ENCODE measurements at regions not wholly inside any gene's neighbourhood (a gene's known extent, or its start where the extent isn't known, plus 50 kb on each side); places are given as distances from the start of the nearest gene placed in this dataset.

- ATAC-seq, result no peak
Observed at GRCh38 chr1:5748286-5749225, 243.7 kb downstream of the NPHP4 start.

GRCh38 chr1:5747426-5748285 lies 244.6 kb downstream of the NPHP4 start:
- ATAC-seq, result no peak

DNA sequence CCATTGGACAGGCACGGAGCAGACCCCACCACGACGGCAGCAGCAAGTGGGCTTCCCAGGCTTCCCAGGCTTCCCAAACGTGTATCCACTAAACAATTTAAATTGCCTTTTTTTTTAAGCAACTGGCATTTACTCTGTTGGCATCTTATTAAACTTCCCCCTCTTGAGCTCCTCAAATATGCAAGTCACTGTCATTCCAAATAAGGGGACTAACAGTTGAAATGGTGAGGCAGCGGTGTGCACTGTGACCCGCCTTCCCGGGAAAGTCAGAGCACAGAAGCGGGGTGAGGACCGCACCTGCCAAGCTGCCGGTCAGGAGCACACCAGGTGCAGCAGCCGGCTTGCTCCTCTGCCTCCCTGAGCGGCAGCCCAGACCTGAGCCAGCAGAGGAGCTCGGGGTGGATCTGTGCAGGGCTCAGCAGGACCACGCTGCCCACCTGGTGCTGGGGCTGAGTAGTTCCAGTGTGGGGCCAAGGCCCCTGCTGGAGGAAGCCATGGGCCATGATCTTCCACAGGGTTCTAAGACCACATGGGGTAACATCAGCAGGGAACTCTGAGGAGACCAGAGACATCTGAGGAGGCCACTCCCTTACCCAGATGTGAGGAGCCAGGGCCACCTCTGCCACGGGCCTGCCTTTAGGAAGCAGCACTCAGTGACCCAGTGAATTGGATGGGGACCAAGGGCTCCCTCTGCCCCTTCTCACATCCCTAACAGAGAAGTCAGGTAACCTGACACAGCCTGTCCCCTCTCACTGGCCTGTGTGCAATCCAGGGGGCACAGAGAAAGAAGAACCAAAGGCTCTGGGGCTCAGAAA lies 245.4 kb downstream of the NPHP4 start:
- ATAC-seq, result no peak

- ATAC-seq, result peak; percentile 87
Observed at GRCh38 chr1:5745800-5746610, 246.2 kb downstream of the NPHP4 start.

GRCh38 chr1:5744911-5745799 lies 247.1 kb downstream of the NPHP4 start:
- no peak for ATAC-seq

DNA sequence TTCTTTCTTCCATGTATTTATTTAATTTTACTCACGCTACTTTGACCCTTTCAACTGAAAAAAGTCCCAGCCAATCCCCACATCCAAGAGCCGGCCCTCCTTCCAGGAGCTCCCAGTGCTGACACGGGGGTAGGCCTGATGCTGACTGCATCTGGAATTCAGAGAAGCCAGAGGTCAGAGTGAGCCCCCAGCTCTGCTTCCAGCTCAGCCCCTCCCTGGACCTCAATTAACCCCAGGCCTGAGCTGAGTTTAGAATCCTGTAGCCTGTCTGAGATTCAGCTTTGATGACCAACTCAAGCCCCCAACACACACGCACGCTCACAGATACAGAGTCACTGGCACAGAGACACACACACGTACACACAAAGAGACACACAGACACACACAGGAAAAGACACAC lies 247.9 kb downstream of the NPHP4 start:
- ATAC-seq, result no peak

DNA sequence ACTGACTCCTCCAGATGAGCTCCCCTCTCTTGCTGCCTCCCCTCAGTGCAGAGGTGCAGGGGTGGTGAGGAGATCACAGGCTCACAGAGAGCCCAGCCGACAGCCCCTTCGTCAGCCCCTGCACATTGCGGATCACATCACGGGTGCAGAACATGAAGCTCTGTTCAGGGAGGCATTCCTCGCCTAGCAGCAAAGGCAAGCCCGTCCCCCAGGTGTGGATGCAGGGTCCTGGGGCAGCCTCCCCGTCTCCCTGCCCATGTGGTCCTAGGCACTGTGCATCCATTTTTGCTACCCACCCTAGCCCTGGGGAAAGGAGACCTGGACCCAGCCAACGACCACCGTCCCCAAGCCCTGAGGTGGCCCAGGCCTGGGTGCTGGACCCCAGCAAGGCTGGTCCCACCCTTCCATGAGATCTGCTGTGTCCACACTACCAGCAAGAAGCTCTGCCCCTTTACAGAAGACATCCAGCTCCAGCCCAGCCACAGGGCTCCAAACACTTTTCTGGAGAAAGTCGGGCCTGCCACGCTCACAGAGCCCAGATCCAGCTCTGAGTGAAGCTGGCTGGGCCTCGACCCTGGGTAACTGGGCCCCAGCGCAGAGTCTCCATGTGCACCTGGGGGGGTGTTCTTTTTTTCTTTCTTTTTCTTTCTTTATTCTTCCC lies 248.7 kb downstream of the NPHP4 start:
- ATAC-seq, result no peak

DNA sequence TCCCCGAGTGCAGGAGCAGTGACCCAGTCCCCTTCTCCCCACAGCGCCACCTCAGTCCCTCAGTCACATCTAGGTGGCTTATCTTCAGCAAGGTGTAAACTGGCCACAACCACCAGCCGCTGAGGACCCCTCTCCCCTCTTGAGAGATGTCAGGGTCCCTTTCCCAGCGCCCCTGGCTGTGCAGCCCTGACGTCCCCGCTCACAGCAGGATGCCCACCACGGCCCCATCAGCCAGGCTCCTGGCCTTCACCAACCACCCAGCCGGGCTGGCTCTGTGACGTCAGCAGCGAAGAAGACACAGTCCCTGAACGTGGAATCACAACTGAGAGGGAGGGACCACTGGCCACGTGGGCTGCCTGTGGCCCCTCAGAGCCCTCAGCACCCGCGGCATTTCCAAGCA lies 249.4 kb downstream of the NPHP4 start:
- ATAC-seq, result no peak

GRCh38 chr1:5742032-5742431 lies 250.2 kb downstream of the NPHP4 start:
- no peak for ATAC-seq

DNA sequence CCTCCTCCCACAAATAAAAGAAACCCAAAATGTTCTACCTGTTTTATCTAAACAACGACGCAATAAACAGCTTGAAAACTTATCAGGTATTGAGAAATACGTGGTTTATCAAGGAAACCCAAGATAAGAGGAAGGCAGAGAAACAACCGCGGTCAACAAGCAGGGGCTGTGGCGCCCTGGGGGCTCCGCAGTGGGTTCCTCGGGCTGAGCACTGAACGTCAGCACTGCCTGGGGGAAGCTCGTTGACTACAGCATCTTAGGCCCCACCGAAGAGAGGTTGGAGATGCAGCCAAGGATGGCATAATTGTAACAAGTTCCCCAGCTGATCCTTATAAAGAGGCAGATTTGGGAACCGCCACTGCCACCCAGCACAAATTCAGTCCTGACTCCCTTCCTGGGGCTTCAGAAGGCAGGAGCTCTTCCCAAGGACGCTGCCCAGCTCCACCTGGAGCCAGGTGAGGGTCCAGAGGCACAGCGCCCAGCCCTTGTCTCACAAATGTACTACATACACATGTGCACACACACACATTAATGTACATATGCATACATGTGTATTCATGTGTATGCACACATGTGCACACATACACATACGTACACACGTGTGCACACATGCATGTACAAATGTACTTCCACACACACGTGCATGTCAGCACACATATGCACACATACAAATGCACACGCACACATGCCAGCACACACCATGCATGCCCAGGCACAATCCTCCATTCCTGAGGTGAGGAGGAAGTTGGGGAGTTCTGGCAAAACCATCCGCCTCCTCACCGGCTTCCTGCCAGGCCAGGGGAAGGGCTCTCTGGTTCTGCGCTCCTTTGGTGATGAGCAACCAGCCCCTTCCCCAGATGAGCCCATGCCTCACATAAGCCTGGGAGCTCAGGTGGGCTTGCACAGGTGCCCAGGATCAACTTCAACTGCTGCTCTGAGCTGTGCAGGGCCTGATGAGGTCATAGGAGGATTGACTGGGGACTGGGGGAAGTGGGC lies 251.1 kb downstream of the NPHP4 start:
- ATAC-seq, result no peak

GRCh38 chr1:5740450-5740849 lies 251.8 kb downstream of the NPHP4 start:
- ATAC-seq, result no peak

DNA sequence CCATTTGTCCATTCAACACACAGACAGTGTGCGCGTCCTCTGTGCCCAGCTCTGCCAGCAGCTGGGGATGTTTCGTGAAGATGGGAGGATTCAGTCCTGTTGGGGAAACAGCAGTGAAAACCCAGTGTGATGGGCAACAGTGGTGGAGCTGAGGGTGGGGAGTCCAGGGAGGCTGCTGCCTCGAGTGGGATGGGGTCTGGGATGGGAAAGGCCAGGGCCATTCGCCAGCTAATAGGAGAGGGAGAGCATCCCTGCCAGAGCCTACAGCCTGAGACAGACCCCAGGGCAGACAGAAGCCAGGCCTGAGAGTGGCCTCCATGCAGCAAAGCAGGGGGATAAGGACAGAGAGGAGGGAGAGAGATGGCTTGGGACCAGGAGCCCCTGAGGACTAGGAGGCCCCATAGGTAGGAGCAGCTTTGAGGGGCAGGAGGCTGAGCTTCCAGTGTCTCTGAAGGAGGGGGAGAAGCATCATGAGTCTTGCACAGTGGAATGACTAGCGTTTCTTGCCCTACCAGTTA lies 252.6 kb downstream of the NPHP4 start:
- no peak for ATAC-seq

GRCh38 chr1:5738911-5739462 lies 253.2 kb downstream of the NPHP4 start:
- no peak for ATAC-seq

- ATAC-seq, result no peak
Observed at GRCh38 chr1:5737081-5737480, 255.1 kb downstream of the NPHP4 start.

- ATAC-seq, result no peak
Observed at GRCh38 chr1:5734996-5735395, 257.2 kb downstream of the NPHP4 start.

GRCh38 chr1:5734414-5734813 lies 257.8 kb downstream of the NPHP4 start:
- ATAC-seq, result no peak

DNA sequence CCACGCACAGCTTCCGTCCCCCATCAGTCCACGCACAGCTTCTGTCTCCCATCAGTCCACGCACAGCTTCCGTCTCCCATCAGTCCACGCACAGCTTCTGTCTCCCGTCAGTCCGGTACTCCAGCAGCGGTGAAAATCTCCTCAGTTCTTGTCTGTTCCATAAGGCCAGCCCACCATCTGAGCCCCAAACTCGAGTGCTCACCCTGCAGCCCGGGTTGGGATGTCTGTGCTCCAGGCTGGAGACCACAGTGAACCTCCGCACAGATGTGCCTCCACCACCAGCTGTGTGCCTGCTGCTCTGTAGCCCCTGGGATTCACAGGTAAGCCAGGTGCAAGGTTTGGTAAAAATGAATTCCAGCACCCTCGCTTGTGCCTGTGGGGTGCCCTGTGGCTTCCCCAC lies 258.6 kb downstream of the NPHP4 start:
- ATAC-seq, result no peak

DNA sequence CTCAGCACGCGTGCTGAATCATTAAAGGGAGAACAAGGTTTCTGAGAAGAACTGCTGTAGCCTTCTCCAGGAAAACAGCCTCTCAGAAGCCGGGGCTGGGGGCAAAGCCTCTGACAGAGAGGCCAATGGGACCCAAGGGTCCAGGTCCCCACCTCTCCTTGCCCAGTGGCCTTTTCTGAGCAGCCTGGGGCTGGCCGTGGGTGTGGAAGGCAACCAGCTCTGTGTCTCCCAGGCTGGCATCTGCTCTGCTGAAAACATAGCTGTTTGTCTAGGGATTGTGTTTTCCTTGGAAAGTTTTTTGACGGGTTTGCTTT lies 261.2 kb downstream of the NPHP4 start:
- no peak for ATAC-seq

All from esophagus mucosa (tissue), 1 donor.